ENCODE measurements at regions not wholly inside any gene's neighbourhood (a gene's known extent, or its start where the extent isn't known, plus 50 kb on each side); places are given as distances from the start of the nearest gene placed in this dataset.

DNA sequence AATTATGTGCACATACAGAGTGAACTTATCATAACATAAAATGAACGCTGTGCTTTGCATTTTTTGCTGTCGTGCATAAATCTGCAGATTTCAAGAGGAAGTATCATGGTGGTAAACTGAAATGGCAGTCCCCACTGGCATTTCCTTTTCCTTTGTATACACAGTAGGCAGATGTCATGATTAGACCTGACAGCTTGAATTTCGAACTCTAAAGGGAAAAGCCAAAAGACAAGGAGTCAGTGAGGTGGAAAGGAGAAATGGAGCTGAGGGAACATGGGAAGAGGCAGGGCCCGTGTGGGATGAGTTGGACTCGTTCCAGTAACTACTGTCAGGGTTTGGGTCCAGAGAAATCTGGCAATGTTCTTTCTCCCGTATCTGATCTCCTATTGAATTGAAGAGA lies 454.1 kb upstream of the SGCG start:
- Histone ChIP-seq H3K56ac (ENCODE audit: insufficient read length, low read depth, low read length) (no peak overlapping the region), H2AK5ac (ENCODE audit: insufficient read length, low read length) (no peak overlapping the region), H3K23me2 (ENCODE audit: insufficient read length, low read depth, low read length, poor library complexity, severe bottlenecking) (no peaks in the 10 kb centered on the region), H3K14ac (ENCODE audit: insufficient read depth, low read length) (no peak overlapping the region), H2BK5ac (ENCODE audit: insufficient read length, low read length) (no peak overlapping the region), H4K91ac (ENCODE audit: insufficient read length, low read depth, low read length) (no peak overlapping the region), H3K27me3 (ENCODE audit: insufficient read depth, low read length) (no peaks in the 10 kb centered on the region), H3K79me2 (ENCODE audit: insufficient read depth, low read length) (no peaks in the 10 kb centered on the region), H3K4me1 (ENCODE audit: insufficient read depth, low read length) (no peaks in the 10 kb centered on the region), H2BK20ac (ENCODE audit: low read depth, low read length, poor library complexity, severe bottlenecking) (no peak overlapping the region), H2AFZ (ENCODE audit: low read length) (no peak overlapping the region), H3K9ac (ENCODE audit: extremely low read depth, insufficient read length, low read length) (no peak overlapping the region), H3K4ac (ENCODE audit: low read depth, low read length) (no peak overlapping the region), H2BK15ac (ENCODE audit: low read depth, low read length) (no peak overlapping the region), H3T11ph (ENCODE audit: low read length) (no peak overlapping the region), H3K27ac (ENCODE audit: insufficient read length, low read depth, low read length) (no peak overlapping the region), H3K9me3 (ENCODE audit: control insufficient read depth, low read depth, low read length) (no peaks in the 10 kb centered on the region), H4K20me1 (ENCODE audit: control insufficient read depth, insufficient read depth, insufficient read length) (no peaks in the 10 kb centered on the region), H3K79me1 (ENCODE audit: insufficient read depth, low read depth, low read length, poor library complexity, severe bottlenecking) (no peaks in the 10 kb centered on the region), H2BK120ac (ENCODE audit: low read depth, low read length, poor library complexity, severe bottlenecking) (no peak overlapping the region), H3K18ac (ENCODE audit: insufficient read length, low read depth, low read length) (no peak overlapping the region), H3K4me2 (ENCODE audit: insufficient read depth, insufficient read length, low read length) (no peak overlapping the region), H4K5ac (ENCODE audit: insufficient read length, low read depth, low read length) (no peak overlapping the region), H3K23ac (ENCODE audit: insufficient read length, low read depth, low read length) (no peak overlapping the region), H4K8ac (replicated peaks; ENCODE audit: insufficient read length, low read depth, low read length) (no peak overlapping the region), H2BK12ac (ENCODE audit: insufficient read length, low read depth, low read length) (no peak overlapping the region)
- Mint-ChIP-seq H3K4me1 (no peaks in the 10 kb centered on the region), H3K27me3 (ENCODE audit: low read depth) (no peaks in the 10 kb centered on the region), H3K27ac (no peak overlapping the region), H3K4me3 (no peak overlapping the region), H3K9me3 (peaks cover 0 to 7% of the 10 kb centered on the region in 2 experiments; a peak in 3 of 5 replicates), H3K36me3 (ENCODE audit: insufficient read depth in 1 of 3, low read depth in 3 of 3) (peaks cover 0 to 2% (median 0%) of the 10 kb centered on the region in 3 experiments; a peak in 1 of 7 replicates)
- no peak for DNase-seq
- no CpG with 5 or more reads among the region's 6 CpGs for WGBS (ENCODE audit: extremely low coverage, insufficient read length, low lambda C conversion rate)
- TF ChIP-seq, protein P1, sequence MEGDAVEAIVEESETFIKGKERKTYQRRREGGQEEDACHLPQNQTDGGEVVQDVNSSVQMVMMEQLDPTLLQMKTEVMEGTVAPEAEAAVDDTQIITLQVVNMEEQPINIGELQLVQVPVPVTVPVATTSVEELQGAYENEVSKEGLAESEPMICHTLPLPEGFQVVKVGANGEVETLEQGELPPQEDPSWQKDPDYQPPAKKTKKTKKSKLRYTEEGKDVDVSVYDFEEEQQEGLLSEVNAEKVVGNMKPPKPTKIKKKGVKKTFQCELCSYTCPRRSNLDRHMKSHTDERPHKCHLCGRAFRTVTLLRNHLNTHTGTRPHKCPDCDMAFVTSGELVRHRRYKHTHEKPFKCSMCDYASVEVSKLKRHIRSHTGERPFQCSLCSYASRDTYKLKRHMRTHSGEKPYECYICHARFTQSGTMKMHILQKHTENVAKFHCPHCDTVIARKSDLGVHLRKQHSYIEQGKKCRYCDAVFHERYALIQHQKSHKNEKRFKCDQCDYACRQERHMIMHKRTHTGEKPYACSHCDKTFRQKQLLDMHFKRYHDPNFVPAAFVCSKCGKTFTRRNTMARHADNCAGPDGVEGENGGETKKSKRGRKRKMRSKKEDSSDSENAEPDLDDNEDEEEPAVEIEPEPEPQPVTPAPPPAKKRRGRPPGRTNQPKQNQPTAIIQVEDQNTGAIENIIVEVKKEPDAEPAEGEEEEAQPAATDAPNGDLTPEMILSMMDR (conservative IDR thresholded peaks at IDR 0.05), result no peak
